Activated T-cell treated with anti-CD3 and anti-CD28 coated beads for 1 hour (primary cell): ENCODE measurements at regions not wholly inside any gene's neighbourhood (a gene's known extent, or its start where the extent isn't known, plus 50 kb on each side); places are given as distances from the start of the nearest gene placed in this dataset.

Experiments
- DNase-seq: peaks from one replicate; pipeline ENCODE4 v3.0.0-alpha.2; 2020; ENCODE audit warnings: low read depth

DNA sequence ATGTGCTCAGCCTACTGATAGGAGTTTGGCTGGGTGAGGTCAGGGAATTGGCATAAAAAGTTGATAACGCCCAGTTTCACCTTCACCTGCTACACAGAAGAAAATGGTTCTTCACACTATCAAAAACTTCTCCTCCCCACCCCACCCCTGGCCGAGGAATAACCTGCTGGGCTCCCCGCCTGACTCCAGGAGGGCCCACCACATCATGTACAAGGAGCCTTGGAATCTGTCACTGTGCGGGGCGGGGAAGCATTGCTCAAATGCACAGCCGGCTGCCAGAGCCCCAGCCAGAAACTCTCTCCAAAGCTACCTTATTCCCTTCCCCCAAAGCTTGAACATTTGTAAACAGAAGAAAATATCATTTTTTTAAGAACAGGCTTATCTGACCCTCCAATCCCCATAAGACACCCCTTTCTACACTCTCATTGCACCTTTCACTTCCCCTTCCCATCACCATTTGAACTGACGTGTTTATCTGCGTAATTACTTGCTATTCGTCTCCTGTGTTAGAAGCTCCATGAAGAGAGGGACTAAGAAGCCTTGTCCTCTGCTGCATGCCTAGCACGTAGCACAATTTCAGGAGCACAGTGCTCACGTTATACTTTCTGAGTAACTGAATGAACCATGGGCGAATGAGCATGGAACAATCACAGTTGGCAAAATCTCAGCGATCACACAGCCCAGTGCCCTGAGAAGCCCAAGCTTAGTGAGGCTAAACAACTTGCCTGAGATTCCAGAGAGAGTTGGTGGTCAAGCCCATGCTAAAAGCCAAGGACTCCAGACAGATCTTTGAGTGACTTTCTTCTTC, 82.9 kb downstream of the HES1 start:
- DNase-seq, result no peak

DNA sequence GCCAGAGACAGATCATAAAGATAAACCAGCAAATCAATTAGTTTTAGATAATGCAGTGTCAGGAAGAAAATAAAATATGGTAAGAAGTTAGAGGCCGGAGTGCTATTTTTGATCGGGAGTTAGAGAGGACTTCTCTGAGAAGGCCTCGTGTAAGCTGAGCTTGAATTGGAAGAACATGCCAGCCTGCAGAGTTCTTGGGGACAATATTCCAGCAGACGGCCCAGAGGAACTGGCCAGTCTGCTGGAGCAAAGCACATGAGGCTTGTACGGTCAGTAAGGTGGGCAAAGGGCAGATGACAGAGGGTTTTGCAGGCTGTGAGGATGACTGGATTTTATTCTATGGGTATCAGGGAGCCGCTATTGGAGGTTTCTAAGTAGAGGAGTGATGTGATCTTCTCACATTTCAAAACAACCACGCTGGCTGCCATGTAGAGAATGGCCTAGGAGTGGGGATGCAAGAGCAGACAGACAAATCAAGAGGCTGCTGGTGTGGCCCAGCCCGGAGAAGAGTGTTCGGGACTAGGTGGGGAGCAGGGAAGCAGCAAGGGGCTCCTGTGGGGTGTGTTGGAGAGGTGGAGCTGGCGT, 84.0 kb downstream of the HES1 start:
- DNase-seq, result no peak

DNA sequence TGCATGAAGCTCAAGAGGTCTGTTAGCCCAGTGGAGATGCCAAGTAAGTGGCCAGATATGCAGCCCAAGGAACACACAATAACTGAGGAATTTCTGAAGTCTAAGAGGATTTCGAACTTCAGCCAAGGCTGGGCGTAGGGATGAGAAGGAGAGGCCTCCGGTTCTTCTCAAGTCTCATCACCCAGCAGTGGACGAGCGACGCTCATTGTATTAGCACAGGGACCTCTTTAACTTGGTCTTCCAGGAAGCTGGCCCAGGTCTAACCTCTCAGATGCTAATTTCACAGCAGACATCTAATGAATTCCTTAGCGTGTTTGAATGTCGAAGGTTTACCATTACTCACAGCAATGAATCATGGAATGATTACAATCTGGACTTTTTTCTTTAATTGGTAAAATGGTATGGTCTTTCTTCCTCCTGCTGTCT, 85.0 kb downstream of the HES1 start:
- DNase-seq, result no peak

DNA sequence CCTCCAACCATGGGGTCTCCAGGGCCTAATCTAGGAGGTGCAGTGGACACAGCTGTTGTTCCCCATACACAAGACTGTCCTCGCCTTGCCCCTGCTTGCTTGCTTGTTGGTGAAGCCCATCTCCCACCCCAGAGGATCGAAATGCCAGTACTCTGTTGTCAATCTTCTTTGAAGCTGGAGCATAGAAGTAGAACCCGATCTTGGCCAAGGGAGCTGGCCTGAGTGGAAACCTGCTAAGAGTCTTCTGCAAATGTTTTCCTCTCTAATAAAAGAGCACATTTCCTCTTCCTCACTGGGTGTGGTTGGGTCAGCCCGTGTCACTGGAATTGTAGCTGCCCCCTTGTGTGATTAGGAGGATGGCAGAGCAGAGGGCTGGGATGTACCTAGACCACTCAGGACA, 85.4 kb downstream of the HES1 start:
- DNase-seq, result no peak

DNA sequence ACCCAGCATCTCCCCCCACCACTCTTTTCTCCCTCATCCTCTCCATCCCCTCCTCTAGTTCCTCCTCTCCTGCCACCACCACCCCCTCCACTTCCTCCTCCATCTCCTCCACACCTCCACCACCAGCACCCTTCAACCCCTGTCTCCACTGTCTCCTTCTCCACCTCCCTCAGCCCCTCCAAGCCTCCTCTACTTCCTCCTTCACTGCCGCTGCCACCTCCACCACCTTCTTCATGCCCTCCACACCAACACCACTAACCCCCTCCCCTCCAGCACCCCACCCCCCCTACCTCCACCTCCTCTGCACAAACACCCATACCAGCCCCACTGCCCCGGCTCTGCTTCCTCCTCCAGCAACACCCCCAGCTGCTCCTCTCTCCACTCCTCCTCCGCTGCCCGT, 88.0 kb downstream of the HES1 start:
- no peak for DNase-seq

DNA sequence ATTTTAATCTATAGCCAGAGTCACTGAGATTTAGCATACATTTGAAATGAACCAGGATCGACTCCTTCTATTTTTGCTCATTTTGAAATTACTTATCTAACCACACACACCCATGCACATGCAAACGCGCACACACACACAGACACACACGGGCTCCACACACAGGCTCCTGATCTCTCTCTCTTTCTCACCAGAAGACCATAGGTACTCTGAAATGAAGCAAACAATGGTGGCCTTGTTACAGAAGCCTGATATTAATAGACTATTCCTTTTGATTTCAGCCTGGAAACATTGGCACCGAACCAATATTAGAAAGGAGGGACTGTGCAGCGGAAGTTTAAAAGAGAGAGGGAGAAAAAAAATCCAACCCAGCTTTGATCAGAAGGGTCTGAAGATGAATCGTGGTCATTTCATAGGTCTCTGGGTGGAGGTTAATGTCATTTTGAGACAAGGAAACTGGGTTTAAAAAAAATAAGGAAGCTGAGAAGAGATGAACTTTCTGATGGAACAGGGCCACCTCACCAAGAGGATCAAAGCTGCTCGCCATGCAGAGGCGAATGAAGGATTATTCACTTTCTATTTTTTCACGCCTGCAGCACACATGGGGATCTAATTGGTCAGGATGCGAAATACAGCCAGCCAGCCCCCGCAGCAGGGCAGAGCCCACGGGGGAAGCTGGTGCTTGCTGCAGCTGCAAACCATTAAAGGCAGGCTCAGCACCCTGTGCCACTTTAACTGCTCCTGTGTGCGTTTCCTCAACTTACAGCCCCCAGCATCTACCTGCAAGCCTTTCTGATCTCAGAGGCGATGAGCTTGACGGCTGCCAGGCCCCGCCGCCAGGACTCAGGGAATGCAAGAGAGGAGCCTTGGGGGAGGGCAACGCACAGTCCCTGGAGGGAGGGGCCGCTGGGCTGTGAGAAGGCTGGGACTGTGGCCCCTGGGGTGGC, 88.8 kb downstream of the HES1 start:
- DNase-seq, result no peak

DNA sequence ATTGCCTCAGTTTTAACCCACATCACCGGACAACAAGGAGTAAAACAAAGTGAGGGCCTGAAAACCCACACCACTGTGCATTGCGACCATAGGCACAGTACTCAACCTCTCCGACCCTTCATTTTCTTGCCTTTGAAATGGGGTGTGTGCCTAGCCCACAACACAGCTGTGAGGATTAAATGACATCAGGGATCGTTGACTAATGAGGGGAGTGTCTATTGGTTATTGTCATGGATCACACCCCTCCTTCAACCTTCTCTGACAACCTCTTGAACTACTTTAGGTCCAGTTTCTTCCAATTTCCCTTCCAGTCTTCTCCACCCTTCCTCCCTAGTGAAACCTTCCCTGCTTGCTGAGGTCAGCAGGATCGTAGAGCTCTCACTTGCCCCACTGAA, 89.5 kb downstream of the HES1 start:
- DNase-seq, result no peak

DNA sequence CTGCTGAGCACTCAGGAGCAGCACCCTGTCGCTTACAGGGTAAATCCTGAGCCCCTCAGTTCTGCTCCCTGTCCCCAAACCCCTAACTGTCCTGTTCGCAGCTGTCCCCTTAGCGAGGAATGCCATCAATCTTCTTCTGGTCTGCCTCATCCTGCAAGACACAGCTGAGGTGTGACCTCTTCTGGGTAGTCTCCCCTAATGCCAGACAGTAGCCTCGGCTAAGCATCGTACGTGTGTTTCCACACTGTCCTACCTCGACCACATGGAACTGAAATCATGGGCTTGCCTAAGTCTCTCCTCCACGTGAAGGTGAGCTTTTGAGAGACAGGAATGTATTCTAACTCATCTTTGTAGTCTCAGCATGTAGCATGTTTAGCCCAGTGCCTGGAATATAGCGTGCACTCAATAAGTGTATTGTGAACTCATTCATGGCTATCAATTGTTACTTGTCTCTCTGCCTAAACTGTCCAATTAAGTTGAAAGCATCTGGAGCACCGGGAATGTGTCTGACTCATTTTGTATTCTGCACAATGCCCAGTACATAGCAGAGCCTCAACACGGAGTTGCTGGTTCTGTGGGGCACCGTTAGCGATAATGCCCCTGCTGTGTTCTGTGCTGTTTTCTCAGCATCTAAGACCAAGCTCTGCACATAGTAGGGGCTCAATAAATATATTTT, 90.2 kb downstream of the HES1 start:
- no peak for DNase-seq

DNA sequence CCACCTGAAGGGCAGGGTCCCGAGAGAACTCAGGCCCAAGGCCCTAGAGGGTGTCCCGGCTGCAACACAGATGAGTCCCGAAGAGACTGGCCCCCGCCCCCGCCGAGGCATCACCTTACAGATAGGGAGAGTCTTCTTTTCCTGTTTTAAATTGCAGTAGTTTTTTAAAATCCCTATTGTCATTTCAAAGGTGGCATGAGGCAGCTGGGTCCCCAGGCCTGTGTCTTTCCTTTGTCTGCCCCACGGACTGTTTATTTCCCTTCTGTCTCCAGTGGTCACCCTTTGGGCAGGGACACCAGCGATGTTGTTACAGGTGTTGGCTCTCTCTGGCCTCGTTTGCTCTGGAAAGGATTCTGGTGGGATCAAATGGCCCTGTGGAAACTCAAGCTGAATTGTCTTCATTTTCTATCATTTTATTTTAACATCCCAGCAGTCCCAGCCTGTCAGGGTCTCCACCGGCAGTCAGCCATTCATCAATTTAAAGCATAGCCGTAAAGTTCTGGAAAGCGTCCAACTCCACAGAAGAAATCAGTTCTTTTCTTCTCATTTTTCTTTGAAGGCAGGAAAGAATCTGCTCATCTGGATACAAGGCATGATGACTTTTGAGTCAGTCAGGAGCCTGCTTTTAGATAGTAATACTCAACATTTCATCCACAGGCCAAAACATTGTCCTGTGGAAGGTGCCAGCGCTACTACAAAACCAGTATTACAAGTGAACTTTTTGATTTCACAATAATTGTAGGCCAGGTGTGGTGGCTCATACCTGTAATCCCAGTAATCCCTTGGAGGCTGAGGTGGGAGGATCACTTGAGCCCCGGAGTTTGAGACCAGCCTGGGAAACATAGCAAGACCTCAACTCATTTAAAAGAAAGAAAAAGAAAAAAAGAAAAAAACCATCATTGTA, 96.2 kb downstream of the HES1 start:
- DNase-seq, result no peak

DNA sequence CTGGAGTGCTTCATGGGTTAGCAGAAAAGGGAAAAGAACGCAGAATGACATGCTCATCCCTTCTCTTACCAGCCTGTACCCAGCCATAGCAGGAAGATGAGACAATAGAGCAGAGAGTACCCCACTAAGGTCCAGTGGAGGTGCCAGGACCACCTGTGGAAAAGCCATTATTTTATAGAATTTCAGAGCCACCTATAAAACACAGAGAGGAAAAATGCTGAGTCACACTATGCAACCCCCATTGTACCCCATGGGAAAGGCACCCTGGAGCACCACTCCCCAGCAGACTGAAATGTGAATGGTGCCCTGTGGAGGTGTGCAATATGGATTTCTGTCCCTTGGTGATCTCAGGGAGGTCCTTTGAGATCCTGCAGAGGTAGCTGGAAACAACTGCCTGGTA, 97.2 kb downstream of the HES1 start:
- DNase-seq, result no peak

DNA sequence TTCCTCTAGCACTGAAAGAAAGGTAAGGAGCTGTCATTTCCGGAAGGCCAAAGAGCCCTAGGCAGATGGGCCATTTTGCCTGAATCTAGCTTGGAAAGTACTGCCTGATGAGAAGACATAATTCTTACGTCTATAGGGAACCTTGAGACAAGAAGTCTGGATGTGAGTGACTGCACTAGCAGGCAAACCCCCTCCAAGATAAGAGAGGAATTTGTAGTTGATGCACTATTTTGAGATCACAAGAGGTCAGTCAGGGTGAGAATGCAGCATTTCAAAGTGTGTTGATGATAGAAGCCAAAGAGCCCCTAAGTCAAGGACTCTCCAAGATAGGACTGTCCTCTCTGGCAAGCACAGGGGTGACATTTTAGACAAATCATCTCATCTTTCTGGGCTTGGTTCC, 99.2 kb downstream of the HES1 start:
- no peak for DNase-seq

DNA sequence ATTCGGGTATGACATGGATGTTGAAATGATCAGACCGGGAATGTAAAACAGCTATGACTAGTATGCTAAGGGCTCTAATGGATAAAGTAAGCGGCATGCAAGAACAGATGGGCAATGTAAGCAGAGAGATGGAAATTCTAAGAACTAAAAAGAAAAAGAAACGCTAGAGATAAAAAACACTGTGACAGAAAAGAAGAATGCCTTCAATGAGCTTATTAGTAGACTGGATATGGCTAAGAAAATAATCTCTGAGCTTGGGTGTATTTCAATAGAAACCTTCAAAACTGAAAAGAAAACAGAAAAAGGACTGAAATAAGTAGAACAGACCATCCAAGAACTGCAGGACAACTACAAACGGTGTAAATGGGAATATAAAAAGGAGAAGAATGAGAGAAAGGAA, 101.2 kb downstream of the HES1 start:
- no peak for DNase-seq

DNA sequence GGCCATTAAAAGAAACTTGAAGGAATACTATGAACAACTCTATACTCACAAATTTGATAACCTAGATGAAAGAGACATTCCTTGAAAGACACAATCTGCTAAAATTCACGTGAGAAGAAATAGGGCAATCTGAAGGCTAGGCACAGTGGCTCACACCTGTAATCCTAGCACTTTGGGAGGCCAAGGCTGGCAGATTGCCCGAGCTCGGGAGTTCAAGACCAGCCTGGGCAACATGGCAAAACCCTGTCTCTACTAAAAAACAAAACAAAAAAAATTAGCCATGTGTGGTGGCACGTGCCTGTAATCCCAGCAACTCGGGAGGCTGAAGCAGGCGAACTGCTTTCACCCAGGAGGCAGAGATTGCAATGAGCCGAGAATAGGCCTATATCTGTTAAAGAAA, 104.8 kb downstream of the HES1 start:
- no peak for DNase-seq

DNA sequence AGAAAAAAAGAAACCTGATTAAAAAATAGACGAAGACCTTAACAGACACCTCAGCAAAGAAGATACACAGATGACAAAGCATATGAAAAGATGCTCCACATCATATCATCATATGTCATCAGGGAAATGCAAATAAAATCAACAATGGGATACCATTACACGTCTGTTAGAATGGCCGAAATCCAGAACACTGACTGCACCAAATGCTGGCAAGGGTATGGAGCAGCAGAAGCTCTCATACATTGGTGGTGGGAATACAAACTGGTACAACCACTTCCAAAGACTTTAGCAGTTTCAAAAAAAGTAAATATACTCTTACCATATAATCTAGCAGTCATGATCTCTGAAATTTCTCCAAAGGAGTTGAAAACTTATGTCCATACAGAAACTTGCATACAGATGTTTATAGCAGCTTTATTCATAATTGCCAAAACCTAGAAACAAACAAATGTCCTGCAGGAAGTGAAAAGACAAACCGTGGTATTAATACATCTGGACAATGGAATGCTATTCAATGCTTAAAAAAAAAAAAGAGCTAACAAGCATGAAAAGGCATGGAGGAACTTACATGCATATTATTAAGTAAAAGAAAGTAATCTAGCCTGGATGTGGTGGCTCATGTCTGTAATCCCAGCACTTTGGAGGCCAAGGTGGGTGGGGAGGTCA, 107.4 kb downstream of the HES1 start:
- DNase-seq, result no peak

DNA sequence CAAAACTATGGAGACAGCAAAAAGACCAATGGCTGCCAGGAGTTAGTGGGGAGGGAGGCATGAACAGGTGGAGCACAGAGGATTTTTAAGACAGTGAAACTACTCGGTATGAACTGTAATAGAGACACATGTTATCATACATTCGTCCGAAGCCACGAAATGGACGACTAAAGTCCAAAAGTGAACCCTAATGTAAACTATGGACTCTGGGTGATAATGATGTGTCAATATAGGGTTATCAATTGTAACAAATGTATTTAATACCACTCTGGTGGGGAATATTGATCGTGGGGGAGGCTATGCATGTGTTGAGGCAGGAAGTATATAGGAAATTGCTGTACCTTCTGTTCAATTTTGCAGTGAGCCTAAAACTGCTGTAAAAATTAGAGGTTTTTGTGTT, 107.0 kb downstream of the CPN2 start:
- DNase-seq, result no peak

DNA sequence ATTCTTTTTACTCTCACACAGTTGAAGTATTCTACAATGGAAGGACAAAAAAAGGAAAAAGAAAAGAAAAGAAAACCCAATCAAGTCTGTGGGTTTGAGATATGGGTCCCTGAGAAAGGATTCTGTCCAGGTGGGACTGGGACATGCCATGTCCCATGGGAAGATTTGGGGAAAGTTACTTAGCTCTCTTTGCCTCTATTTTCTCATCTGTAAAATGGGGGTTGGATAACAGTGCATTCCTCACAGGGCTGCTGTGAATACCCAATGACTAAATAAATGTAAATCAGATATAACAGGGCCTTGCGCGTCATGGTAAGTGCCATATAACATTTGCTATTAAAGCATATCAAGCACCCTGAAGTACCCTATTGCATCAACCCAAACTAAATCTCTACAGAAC, 105.7 kb downstream of the CPN2 start:
- no peak for DNase-seq

DNA sequence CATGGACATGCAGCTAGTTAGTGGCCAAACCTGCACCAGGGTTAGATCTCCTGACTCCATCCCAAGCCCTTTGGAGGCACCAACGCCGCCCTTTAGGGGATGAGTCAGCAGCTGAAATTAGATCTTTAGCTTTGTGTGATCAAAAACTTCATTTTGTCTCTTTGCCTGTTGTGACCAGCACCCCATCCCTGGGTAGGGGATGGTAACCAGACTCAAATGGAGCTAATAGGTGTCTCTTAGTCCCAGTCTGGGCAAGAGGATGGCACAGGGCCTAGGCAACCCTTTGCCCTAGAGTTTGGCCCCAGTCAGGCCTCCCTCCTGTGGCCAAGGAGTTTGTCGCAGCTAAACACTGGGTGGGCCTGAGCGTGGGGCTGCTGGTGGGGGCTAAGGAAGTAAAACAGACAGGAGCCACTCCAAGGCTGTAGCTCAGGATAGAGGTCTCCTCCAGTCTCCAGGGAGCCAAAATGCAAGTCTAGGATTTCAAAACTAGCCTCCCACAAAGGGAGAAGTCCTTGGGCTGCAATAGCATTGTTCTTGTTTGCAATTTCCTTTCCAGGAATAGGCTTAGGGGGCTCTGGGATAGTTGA, 105.1 kb downstream of the CPN2 start:
- no peak for DNase-seq

DNA sequence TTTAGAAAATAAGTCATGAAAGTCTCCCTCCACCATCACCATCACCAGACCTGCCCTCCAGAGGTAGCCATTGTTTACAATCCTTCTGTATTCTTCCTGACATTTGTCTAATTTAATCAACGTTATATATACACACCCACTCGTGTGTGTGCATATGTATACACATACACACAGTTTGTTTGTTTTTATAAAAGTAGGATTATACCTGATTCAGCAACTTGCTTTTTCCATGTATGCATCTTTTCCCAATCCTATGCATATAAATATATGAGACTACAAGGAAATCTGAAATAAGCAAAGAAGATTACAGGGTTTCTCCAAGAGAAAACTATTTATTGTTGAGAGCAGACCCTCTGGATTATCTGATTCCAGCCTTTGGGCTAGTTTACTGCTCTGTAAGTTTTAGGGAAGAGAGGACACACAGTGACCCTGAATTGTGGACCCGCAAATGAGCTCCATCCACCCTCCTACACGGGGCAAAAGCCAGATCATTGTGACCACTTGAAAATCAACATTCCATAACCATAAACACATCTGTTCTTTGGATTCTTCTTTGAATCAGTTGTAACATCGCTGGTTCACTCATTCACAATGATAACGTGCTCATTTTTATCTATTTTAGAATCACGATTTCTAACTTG, 104.3 kb downstream of the CPN2 start:
- no peak for DNase-seq

DNA sequence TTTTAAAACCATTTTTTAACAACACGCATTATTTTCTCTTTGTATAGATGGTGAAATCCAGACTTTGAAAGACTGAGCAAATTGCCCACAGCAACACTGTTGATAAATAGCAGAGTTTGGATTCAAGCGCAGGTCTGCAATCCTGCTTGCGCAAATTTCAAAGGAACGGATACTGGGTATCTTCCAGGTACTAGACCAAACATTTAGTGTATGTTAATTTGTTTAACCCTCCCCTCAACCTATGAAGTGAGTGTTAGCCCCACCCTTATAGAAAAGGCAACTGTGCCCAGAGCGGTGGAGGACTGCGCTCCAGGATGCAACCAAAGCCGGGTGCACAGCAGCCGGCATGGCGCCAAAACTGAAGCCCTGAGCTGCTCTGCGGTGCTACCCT, 103.8 kb downstream of the CPN2 start:
- DNase-seq, result no peak
